H1 (cell line): ENCODE measurements at regions not wholly inside any gene's neighbourhood (a gene's known extent, or its start where the extent isn't known, plus 50 kb on each side); places are given as distances from the start of the nearest gene placed in this dataset.

Experiments
- CTCF ChIA-PET: fragments of 300-600 bp; sonication (Branson Sonifier 250); formaldehyde crosslinking; loops from one replicate; lab custom pipeline; 2021; ENCODE audit not compliant: partially characterized antibody; lab: Charles Lee
- POLR2A ChIA-PET: fragments of 300-600 bp; sonication (Branson Sonifier 250); formaldehyde crosslinking; loops from one replicate; lab custom pipeline; 2021; ENCODE audit warnings: inconsistent platforms; ENCODE audit not compliant: partially characterized antibody; lab: Charles Lee
- DNase-seq, 2 experiments: peaks; one replicate each; pipeline versions ENCODE4 v3.0.0 to v3.0.0-alpha.2; 2010 to 2022; ENCODE audit warnings: low spot score in 2 of 2, low read depth in 1 of 2, mixed read lengths in 1 of 2
- FAIRE-seq: peaks from 2 replicates; lab custom pipeline; 2011; peaks lifted over from hg19 to GRCh38; lab: Jason Lieb, UNC
- H2AFZ ChIP-seq: 2 replicates; pipeline ENCODE4 v1.8.1; 2012; ENCODE audit warnings: low read length, inconsistent platforms
- H2AK5ac ChIP-seq: 2 replicates; pipeline ENCODE4 v1.6.1; 2013; ENCODE audit warnings: low read depth, low read length
- H2BK120ac ChIP-seq: replicated peaks from 2 replicates; pipeline ENCODE3; 2013; ENCODE audit warnings: low read depth, low read length, inconsistent platforms
- H2BK12ac ChIP-seq: 2 replicates; pipeline ENCODE4 v1.6.1; 2013; ENCODE audit warnings: low read depth, low read length
- H2BK15ac ChIP-seq: 2 replicates; pipeline ENCODE4 v1.6.1; 2013; ENCODE audit warnings: low read length
- H2BK20ac ChIP-seq: 2 replicates; pipeline ENCODE4 v1.6.1; 2013; ENCODE audit warnings: low read length
- H2BK5ac ChIP-seq: 2 replicates; pipeline ENCODE4 v1.6.1; 2013; ENCODE audit warnings: low read depth, low read length
- H3K14ac ChIP-seq: 2 replicates; pipeline ENCODE4 v1.6.1; 2013; ENCODE audit warnings: inconsistent platforms; ENCODE audit not compliant: insufficient read length
- H3K18ac ChIP-seq: 2 replicates; pipeline ENCODE4 v1.6.1; 2013; ENCODE audit warnings: low read length; ENCODE audit errors: extremely low read depth
- H3K23ac ChIP-seq: 2 replicates; pipeline ENCODE4 v1.6.1; 2013; ENCODE audit warnings: inconsistent platforms; ENCODE audit not compliant: insufficient read length
- H3K23me2 ChIP-seq: 2 replicates; pipeline ENCODE4 v1.6.1; 2013; ENCODE audit warnings: low read depth, low read length
- H3K27ac ChIP-seq: 2 replicates; pipeline ENCODE4 v1.6.1; 2011; ENCODE audit warnings: low read depth, low read length, inconsistent platforms
- H3K27me3 ChIP-seq, 4 experiments: replicated peaks in 1 of 4; 1 replicate in 1 of 4; 2 replicates in 3 of 4; pipeline versions ENCODE4 v1.6.1 to v1.8.1; 2011 to 2013; ENCODE audit warnings: low read length in 3 of 4, mild to moderate bottlenecking in 3 of 4, inconsistent platforms in 2 of 4, mixed read lengths in 2 of 4, moderate library complexity in 1 of 4; ENCODE audit not compliant: control insufficient read depth in 3 of 4, insufficient read depth in 3 of 4; ENCODE audit errors: extremely low read depth in 1 of 4
- H3K36me3 ChIP-seq, 4 experiments: 2 replicates each; pipeline versions ENCODE4 v1.6.1 to v1.8.1; 2011 to 2013; ENCODE audit warnings: mild to moderate bottlenecking in 4 of 4, low read length in 3 of 4, moderate library complexity in 2 of 4, control low read depth in 1 of 4, inconsistent platforms in 1 of 4; ENCODE audit not compliant: insufficient read depth in 4 of 4, control insufficient read depth in 2 of 4
- H3K4ac ChIP-seq: replicated peaks from 2 replicates; pipeline ENCODE3; 2013; ENCODE audit warnings: low read length, low read depth, mixed read lengths, inconsistent platforms; ENCODE audit not compliant: insufficient read length
- H3K4me1 ChIP-seq, 4 experiments: replicated peaks in 1 of 4; 1 replicate in 1 of 4; 2 replicates in 3 of 4; pipeline versions ENCODE4 v1.6.1 to v1.8.1; 2011 to 2013; ENCODE audit warnings: low read length in 3 of 4, inconsistent platforms in 2 of 4, mixed read lengths in 1 of 4; ENCODE audit not compliant: insufficient read depth in 4 of 4, control insufficient read depth in 3 of 4
- H3K4me2 ChIP-seq, 2 experiments: 2 replicates each; pipeline versions ENCODE4 v1.6.1 to v1.8.1; 2011 to 2013; ENCODE audit warnings: low read depth in 2 of 2, low read length in 2 of 2, control low read depth in 1 of 2, inconsistent platforms in 1 of 2, mild to moderate bottlenecking in 1 of 2; ENCODE audit not compliant: insufficient read depth in 1 of 2
- H3K4me3 ChIP-seq, 4 experiments: fragments of 200-600, 300-600 bp in 1 of 4; sonication (generic), shearing (Covaris generic), sonication (Bioruptor Twin) in 1 of 4; 2 replicates each; pipeline versions ENCODE4 v1.5.1 to v1.8.1; 2011 to 2016; ENCODE audit warnings: low read length in 4 of 4, low read depth in 3 of 4, control low read depth in 2 of 4, inconsistent platforms in 2 of 4, mild to moderate bottlenecking in 2 of 4, mixed read lengths in 1 of 4, moderate library complexity in 1 of 4; ENCODE audit not compliant: insufficient read depth in 2 of 4; ENCODE audit errors: extremely low read depth in 1 of 4
- H3K56ac ChIP-seq: replicated peaks from 2 replicates; pipeline ENCODE3; 2013; ENCODE audit warnings: low read depth, mild to moderate bottlenecking, mixed read lengths, low read length, inconsistent platforms; ENCODE audit not compliant: insufficient read length
- H3K79me1 ChIP-seq: 2 replicates; pipeline ENCODE4 v1.6.1; 2013; ENCODE audit warnings: low read depth, low read length, control low read depth
- H3K79me2 ChIP-seq, 2 experiments: 2 replicates each; pipeline versions ENCODE4 v1.6.1 to v1.8.1; 2012 to 2013; ENCODE audit warnings: low read length in 2 of 2, mild to moderate bottlenecking in 2 of 2, inconsistent platforms in 1 of 2; ENCODE audit not compliant: insufficient read depth in 2 of 2, control insufficient read depth in 1 of 2
- H3K9ac ChIP-seq, 4 experiments: replicated peaks in 1 of 4; 1 replicate in 1 of 4; 2 replicates in 3 of 4; pipeline versions ENCODE4 v1.6.1 to v1.8.1; 2011 to 2013; ENCODE audit warnings: low read depth in 3 of 4, low read length in 3 of 4, control low read depth in 2 of 4, mild to moderate bottlenecking in 2 of 4, moderate library complexity in 2 of 4, inconsistent platforms in 1 of 4; ENCODE audit errors: extremely low read depth in 1 of 4
- H3K9me3 ChIP-seq, 2 experiments: 2 replicates each; pipeline versions ENCODE4 v1.6.1 to v1.8.1; 2012 to 2013; ENCODE audit warnings: mild to moderate bottlenecking in 2 of 2, moderate library complexity in 2 of 2, control low read depth in 1 of 2, inconsistent platforms in 1 of 2, low read depth in 1 of 2, low read length in 1 of 2, mixed read lengths in 1 of 2; ENCODE audit not compliant: insufficient read depth in 2 of 2
- H4K20me1 ChIP-seq, 2 experiments: replicated peaks in 1 of 2; 2 replicates each; pipeline versions ENCODE3 to v1.8.1; 2011 to 2013; ENCODE audit warnings: inconsistent platforms in 2 of 2, low read length in 2 of 2, mild to moderate bottlenecking in 1 of 2; ENCODE audit not compliant: insufficient read depth in 2 of 2, control insufficient read depth in 1 of 2
- H4K5ac ChIP-seq: 2 replicates; pipeline ENCODE4 v1.6.1; 2013; ENCODE audit warnings: low read length, low read depth, mixed read lengths, inconsistent platforms; ENCODE audit not compliant: insufficient read length
- H4K8ac ChIP-seq: 2 replicates; pipeline ENCODE4 v1.8.0; 2013; ENCODE audit warnings: mild to moderate bottlenecking, moderate library complexity, low read length, inconsistent platforms; ENCODE audit not compliant: insufficient read depth; ENCODE audit errors: extremely low read depth
- H4K91ac ChIP-seq: replicated peaks from 2 replicates; pipeline ENCODE3; 2013; ENCODE audit warnings: low read length, mixed read lengths, inconsistent platforms; ENCODE audit not compliant: insufficient read length
- ATF2 ChIP-seq: IDR thresholded peaks from 2 replicates; pipeline ENCODE4 v1.6.1; 2012; ENCODE audit warnings: low read length, inconsistent platforms
- EP300 ChIP-seq, 2 experiments: IDR thresholded peaks; 1 replicate in 1 of 2; 2 replicates in 1 of 2; pipeline ENCODE4 v1.6.1; 2011 to 2012; ENCODE audit warnings: low read depth in 2 of 2, low read length in 2 of 2, mild to moderate bottlenecking in 2 of 2, borderline replicate concordance in 1 of 2, inconsistent platforms in 1 of 2, moderate library complexity in 1 of 2
- HDAC2 ChIP-seq, 2 experiments: fragments of 300-600 bp in 1 of 2; sonication (generic) in 1 of 2; IDR thresholded peaks; 2 replicates each; pipeline ENCODE4 v1.6.1; 2011 to 2012; ENCODE audit warnings: low read depth in 2 of 2, low read length in 2 of 2, mild to moderate bottlenecking in 2 of 2, moderate library complexity in 2 of 2, borderline replicate concordance in 1 of 2, inconsistent platforms in 1 of 2
- SIN3A ChIP-seq, 2 experiments: IDR thresholded peaks in 1 of 2; conservative IDR thresholded peaks in 1 of 2; 2 replicates each; pipeline ENCODE4 v1.6.1; 2011 to 2012; ENCODE audit warnings: low read length in 2 of 2, improper control_type of control experiment in 1 of 2, low read depth in 1 of 2, mild to moderate bottlenecking in 1 of 2
- TAF1 ChIP-seq: IDR thresholded peaks from 2 replicates; pipeline ENCODE4 v1.6.1; 2011; ENCODE audit warnings: mild to moderate bottlenecking, low read depth, low read length
- USF2 ChIP-seq: IDR thresholded peaks from 2 replicates; pipeline ENCODE4 v1.6.1; 2011; ENCODE audit warnings: low read length, improper control_type of control experiment
- WGBS, 2 experiments: shearing (Covaris generic) in 1 of 2; methylation state at CpG; one replicate each; pipeline versions ENCODE4 v1.1.6 to v1.1.7; 2013 to 2015; ENCODE audit warnings: low lambda C conversion rate in 2 of 2, mixed read lengths in 2 of 2, inconsistent platforms in 1 of 2, low coverage in 1 of 2, missing lambda C conversion rate in 1 of 2; ENCODE audit not compliant: insufficient replicate concordance in 2 of 2, insufficient coverage in 1 of 2, insufficient read length in 1 of 2; ENCODE audit errors: extremely low coverage in 1 of 2, missing lambda C conversion rate in 1 of 2; 5-methylcytosine and 5-hydroxymethylcytosine counted together

- Histone ChIP-seq H3K18ac (no peak overlapping the region), H3K9me3 (no peaks in the 10 kb centered on the region), H2BK5ac (no peak overlapping the region), H2BK12ac (no peak overlapping the region), H2BK15ac (no peak overlapping the region), H3K79me2 (no peaks in the 10 kb centered on the region), H2BK20ac (no peak overlapping the region), H4K5ac (no peak overlapping the region), H3K27me3 (no peaks in the 10 kb centered on the region), H4K91ac (no peak overlapping the region), H3K4ac (no peak overlapping the region), H3K14ac (no peak overlapping the region), H2AFZ (no peak overlapping the region), H3K36me3 (no peaks in the 10 kb centered on the region), H4K8ac (no peak overlapping the region), H3K27ac (no peak overlapping the region), H3K9ac (no peak overlapping the region; a peak in 1 of 7 replicates), H3K4me1 (no peaks in the 10 kb centered on the region), H3K56ac (no peak overlapping the region), H3K23me2 (no peaks in the 10 kb centered on the region), H4K20me1 (no peaks in the 10 kb centered on the region), H3K4me2 (no peak overlapping the region), H2BK120ac (no peak overlapping the region), H3K79me1 (no peaks in the 10 kb centered on the region), H3K23ac (no peak overlapping the region), H2AK5ac (no peak overlapping the region), H3K4me3 (no peak overlapping the region)
- no peak for FAIRE-seq
- WGBS, 2 experiments = 74% methylated on average over 3 of the region's 3 CpGs; no CpG with 5 or more reads in 1 of the 2 experiments
- ChIA-PET CTCF (no interaction called here), POLR2A (no interaction called here)
- TF ChIP-seq HDAC2 (IDR thresholded peaks at IDR 0.05; ENCODE audit: borderline replicate concordance in 1 of 2, low read depth in 2 of 2, low read length in 2 of 2) (no peak), SIN3A (conservative IDR thresholded peaks at IDR 0.05 in 1 of 2, IDR thresholded peaks at IDR 0.05 in 1 of 2; ENCODE audit: low read depth in 1 of 2, low read length in 2 of 2) (no peak), EP300 (IDR thresholded peaks at IDR 0.05; ENCODE audit: borderline replicate concordance in 1 of 2, low read depth in 2 of 2, low read length in 2 of 2) (no peak), USF2 (no peak), ATF2 (no peak), TAF1 (no peak)
- no peak for DNase-seq
Measured at GRCh38 chr4:181108237-181108636, 1135.0 kb upstream of the TENM3 start.
